ENCODE measurements at regions not wholly inside any gene's neighbourhood (a gene's known extent, or its start where the extent isn't known, plus 50 kb on each side); places are given as distances from the start of the nearest gene placed in this dataset.
A peak's percentile ranks its signal among the peaks of the same experiment; 100 is the strongest.

DNA sequence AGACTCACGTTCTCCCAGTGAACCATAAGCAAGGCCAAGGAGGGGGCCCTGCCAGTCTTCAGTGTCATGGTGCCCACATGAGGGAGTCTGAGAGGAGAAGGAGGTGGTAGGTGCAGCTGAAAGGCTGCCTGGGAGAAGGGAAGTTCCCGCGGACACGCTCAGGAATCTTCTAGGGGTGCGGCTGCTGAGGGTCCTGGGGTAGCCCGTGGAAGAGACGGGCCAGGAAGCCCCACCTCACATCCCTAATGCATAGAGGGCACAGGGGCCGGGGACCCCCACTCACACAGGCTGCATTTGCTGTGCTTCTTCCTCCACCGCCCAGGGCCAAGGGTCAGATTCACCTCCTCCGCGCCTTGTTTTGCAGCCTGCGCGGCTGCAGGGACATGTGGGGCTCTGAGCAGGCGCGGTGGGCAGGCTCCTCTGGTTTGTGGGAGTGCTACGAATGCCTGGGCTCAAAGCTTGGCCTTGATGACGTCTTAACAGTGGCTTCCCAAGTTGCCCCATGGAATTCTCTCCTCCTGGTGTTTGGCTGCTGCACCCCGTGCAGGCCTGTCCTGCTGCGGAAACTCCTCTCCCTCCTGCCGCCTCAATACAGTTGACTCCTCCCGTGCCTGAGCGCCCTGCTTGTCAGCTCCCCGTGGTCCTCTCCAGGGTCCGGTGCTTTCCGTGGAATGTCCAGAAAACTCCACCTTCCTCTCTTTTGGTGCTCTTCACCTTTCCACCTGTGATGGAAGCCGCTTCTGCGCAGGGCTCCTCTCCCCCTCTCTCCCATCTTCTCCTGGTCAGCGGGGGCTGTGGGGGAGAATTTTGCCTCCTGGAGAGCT, 95.7 kb downstream of the VAPA start:
- FAIRE-seq: no peak
- no peak for DNase-seq (ENCODE audit: low spot score in 2 of 2)

DNA sequence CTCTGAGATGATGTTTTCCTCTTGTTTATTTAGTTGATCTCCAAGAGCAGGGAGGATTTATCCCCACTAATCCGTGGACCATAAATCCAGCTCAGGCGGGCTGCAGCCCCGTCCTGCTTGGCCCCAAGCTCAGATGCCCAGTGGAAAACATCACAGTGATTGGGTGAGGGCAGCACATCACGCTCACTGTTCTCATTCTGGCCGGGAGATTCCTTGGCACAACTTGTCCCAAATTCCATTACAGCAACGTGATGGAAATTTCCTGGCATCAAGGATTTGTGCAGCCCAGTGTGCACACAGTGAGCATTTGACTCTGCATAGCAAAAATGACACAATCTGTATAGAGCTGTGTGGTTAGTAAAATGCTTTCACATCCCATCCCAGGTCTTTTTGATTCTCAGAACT, 96.8 kb downstream of the VAPA start:
- no peak for FAIRE-seq
- peak in 1 of 2 donors; percentile 30 for DNase-seq (ENCODE audit: low spot score in 2 of 2)

DNA sequence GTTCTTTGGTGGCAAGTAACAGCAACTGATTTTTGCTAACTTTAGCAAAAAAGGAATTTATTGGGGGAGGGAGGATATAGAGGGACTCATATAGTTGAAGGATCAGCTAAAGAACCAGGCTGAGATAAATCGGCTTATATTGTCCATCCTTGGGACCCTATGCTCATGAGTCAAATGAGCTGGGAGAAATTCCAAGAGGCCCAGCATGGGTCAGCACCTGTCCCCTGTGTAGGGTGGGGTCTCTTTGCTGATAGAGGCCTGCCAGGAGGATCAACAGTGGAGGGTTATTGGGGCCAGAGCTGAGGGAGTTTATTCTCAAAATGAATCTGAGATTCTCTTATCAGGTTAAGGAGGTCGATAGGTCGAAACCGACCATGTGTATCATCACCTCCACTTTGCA, 97.2 kb downstream of the VAPA start:
- no peak for FAIRE-seq
- DNase-seq (ENCODE audit: low spot score in 2 of 2): no peak

DNA sequence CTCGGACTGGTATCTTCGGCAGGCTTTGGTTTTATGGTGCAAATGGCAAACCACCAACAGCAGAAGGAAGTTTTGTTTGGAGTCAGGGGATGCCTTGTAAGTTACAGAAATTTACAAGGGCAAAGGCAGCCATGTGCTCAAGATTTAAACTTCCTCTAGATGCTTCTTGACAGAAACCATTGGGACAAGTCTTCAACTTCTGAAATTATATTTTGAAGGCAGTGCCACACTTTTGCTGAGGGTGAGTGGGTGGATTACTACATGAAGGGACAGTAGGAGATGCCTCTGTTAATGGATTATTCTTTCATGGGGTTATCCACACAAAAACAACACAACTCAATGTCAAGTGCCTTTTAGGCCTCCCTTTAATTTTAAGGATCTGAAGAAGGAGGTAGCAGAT, 97.9 kb downstream of the VAPA start:
- no peak for FAIRE-seq
- DNase-seq (ENCODE audit: low spot score in 2 of 2): no peak

DNA sequence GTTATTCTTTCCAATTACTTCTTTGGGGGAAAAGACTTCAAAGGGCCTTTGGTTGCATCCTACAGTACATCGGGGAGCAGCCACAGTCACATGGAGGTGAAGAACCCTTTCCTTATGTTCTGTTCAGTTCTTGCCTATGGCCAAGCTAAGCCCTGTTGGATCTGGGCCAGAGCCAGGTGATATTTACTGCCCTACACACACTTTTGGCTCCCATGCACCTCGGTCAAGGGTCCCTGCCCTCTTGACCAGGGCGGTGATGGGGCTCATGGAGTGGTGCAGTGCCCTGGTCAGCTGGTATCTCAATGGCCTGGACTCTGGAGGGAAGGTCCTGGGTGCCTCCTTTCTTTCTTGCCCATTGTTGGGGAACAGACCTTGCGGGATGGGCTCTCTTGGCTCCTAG, 98.7 kb downstream of the VAPA start:
- no peak for DNase-seq (ENCODE audit: low spot score in 2 of 2)
- FAIRE-seq: no peak

DNA sequence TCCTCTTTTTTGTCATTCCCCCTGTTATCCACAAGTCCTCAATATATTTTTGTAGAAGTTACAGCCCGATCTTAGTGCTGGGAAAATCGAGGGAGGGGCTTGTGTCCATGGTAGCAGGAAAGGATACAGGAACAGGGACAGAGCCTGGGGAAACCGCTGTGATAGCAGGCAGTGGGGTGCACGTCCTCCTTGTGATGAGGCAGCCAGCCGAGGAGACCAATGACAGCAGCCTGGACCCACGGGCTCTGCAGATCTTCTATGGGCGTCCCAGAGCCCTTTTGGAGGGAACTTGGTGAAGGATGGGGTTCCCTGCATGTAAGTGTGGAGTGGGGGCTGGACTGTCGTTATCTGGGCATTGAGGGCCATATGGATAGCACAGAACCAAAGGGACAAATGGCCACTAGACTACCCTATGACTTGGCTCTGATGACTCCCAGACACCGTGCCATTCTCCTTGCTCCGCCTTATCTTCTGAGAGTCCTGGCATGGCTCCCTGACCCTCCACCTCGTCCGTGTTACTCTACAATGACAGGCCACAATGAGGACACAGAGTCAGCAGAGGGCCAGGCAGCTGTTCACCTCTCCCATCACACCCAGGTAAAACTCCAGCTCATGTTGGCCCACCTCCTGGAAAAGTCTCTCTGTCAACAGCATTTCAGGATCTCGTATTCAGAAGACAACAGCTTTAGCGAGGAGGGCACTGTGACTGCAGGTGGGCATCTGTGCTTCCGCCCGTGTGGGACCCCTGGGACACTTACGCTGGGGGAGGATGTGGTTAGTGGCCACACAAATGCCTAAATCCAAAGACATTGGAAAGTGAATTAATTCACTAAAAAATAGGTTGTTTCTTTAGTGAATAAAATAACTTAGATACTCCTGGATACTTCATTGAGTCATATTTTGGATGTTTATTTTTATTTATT, 100.1 kb downstream of the VAPA start:
- FAIRE-seq (no peak), DNase-seq (ENCODE audit: low spot score in 2 of 2) (no peak)

DNA sequence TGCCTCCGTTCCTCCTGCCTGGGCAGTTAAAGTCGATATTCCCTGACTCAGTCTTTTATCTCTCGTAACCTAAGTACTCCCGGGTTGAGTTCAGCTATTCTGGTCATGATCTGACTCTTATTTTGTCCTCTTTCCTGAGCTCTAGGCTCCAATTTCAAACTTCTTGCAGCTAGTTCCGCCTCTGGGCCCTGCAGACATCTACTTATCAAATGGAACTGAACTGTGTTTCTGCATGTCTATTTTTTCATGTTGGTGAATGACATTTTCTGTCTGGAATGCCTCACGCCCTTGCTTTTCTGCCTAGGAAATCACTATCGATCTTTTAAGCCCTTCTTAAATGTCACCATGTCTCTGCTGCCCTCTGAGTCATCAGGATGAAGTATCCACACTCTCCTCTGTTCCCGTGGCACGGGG, 101.5 kb downstream of the VAPA start:
- no peak for FAIRE-seq

DNA sequence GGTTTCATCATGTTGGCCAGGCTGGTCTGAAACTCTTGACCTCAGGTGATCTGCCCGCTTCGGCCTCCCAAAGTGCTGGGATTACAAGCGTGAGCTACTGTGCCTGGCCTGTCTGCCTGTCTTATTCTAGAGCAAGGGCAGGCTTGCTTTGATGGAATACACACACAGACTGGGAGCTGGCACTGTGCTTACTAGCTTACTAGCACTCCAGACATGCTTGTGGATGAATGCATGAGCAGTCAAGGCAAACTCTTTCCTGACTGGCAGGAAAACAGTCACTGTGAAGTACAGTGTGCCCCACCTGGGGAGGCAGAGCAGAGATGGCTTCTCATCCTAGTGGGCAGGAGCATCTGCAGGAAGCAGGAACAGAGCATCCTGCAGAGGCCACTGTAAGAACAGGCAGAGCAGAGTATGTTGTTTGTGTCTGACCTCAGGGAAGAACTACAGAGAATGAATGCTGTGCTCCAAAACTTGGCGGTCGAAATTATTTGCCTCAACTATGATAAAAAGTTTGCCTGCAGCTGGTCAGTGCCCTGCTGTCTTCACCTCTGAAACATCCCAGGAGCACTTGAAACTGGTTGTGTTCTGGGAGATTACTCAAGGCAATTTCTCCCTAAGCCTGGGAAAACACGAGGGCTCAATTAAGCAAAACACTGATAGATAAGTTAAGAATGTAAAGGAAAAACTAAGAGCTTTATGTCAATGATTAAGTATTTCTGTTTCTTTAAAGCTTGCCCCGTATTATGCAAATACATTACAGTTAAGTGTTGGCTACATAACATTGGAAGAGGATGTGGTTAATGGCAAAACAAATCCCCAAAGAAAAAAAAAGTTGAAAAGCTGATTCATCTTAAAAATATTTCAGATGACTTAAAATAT, 102.4 kb downstream of the VAPA start:
- peak in 1 of 2 donors; percentile 32 for DNase-seq (ENCODE audit: low spot score in 2 of 2)
- FAIRE-seq: no peak

More for the DNA sequence above, 101.5 kb downstream of the VAPA start:
- DNase-seq (ENCODE audit: low spot score in 2 of 2): no peak

DNA sequence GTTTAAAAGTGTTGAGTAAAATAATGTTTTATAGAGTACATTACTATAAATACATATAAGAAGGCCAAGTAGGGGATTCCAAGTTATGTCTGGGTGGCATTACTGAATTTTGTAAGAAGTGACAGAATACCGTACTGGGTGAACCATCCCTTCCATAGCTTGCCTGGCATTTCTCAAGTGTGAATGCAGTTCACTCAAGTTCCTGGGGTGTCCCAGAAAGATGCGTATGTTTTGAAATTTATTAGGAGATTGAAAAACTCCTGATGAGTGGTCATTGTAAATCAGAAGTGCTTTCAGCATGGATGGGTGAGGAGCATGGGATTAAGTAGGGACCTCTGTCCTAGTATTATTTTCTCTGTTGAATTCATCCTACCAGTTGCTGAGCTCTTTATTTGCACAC, 103.2 kb downstream of the VAPA start:
- FAIRE-seq (no peak), DNase-seq (ENCODE audit: low spot score in 2 of 2) (no peak)

DNA sequence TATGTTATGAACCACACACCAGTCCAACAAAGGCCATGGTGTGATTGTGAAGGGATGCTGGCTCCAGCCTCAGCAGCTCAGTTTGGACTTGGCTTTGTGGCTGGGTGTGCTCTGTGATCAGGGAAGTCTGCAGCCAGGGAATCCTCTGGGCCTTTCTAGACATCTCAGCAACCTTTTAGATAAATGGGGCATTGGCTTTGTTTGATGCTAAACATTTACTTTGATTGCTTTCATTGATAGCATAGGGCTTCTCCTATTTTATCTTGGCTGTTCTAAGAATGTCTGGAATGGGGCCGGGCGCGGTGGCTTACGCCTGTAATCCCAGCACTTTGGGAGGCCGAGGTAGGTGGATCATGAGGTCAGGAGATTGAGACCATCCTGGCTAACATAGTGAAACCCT, 104.5 kb downstream of the VAPA start:
- DNase-seq (ENCODE audit: low spot score in 2 of 2) (no peak), FAIRE-seq (no peak)

DNA sequence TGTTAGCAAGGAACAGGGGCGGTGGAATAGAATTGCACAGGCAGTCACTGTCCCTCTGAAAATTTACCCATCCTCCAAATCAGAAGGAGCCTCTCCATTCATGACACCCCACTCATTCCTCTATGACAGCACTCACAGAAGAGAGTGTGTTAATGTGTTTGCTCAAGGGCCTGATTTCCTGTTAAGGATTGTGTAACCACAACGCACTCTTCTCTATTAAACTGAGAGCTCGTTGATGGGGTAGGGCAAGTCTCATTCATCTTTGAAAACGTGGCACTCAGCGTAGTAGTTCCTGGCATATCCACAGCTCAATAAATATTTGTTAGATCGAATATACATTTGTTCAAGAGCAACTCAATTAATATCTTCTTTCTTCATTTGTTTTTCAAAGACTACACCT, 106.4 kb downstream of the VAPA start:
- no peak for FAIRE-seq
- DNase-seq (ENCODE audit: low spot score in 2 of 2): no peak

DNA sequence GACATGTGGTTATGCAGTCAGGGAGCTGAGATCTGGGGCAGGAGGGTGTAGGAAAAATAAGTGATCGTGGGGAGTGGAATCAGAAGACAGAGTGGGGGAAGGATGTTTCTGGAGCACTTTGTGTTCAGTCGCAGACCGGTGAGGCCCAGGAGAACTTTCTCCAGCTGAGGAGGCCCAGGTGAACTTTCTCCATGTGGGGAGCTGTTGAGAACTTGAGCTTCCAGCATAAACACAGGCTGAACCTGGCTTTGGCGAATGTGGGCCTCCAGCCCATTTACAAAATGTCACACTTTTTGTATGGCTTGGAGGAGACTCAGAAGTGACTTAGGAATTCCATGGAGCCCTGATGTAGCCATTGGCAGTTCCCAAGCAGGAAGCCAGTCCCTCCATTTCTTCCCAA, 108.5 kb downstream of the VAPA start:
- FAIRE-seq (no peak), DNase-seq (ENCODE audit: low spot score in 2 of 2) (no peak)

DNA sequence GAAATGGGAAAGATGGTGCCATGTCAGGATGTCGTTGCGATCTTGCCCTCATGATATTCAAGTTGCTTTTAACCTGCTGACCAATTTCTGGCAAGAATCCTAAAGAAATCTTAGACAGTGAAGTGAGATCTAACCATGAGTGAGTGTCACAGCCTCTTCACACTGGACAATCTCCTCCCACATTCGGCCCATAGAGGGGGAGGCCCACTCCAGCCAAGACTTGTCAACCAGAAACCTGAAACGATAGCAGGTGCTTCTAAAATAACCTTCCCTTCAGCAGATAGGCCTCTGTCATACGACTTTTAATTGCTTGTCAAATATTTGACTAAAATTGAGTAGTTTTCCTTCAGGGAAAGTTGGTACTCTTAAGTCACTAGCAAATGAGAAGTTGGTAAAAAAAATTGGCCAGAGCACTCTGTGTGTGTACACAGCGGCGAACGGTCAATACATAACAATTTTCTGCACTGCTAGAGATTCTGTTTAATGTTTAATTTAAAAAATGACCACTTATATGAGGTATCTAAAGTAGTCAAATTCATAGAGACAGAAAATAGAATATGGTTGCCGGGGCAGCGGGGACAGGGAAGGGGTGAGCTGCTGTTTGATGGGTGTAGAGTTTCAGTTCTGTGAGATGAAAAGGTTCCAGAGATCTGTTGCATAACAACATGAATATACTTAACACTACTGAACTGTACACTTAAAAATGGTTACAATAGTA, 110.2 kb downstream of the VAPA start:
- DNase-seq (ENCODE audit: low spot score in 2 of 2) (no peak), FAIRE-seq (no peak)

DNA sequence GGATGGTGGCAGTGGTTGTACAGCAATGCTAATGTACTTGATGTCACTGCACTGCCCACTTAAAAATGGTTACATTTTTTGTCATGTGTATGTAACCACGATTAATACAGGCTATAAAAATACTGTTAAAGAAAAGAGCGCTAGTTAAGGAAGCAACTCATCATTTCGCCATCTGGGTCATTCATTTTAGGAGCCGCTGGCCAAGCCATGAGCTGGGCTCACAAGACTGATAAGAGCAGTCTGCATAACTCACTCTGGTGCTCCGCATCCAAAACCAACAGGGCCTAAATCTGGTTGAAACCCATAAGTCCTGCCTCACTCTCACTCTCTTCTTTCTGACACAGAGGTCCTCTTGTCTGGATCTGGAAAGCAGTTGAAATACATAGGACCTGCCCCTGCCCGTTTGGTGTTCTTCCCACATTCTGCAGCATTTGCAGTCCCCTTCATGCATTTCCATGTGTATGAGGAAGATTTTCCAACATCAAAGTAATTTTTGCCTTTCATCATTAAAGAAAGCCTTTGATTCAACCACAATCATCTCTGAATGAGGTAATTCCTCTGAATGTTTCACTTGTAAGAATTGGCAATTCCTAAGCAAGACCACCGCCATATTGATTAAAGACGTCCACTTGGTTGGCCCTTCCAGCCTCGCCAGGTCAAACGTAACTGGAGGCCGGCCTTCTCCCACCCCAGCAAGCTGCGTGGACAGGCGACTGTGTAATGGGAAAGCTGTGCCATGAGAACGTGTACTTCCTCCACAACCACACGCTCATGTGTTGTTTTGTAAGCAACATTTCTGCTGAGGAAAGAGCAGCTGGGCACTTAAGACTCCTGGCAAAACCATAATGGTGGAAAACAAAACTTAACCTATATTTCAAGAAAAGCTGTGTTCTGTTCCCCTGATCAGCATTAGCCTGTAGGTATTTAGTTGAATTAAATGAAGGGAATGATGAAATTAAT, 112.2 kb downstream of the VAPA start:
- DNase-seq (ENCODE audit: low spot score in 2 of 2): no peak
- no peak for FAIRE-seq

DNA sequence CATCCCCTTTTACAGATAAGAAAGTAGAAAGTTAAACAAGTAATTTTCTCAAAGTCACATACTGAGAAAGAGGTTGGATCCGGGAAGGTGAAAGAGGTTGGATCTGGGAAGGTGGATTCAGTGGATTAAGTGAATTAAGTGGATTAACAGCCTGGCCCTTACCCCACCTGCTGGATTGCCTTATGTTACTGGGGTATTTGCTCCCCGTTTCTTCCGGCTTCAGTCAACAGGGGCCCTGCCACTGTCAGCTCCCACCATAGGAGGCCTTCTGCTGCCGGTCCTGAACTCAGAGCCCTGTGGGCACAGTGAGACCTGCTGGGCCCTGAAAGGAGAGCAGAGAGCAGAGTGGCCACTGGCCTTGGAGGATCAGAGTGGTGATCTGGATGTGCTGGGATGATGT, 113.2 kb downstream of the VAPA start:
- FAIRE-seq (no peak), DNase-seq (ENCODE audit: low spot score in 2 of 2) (no peak)

DNA sequence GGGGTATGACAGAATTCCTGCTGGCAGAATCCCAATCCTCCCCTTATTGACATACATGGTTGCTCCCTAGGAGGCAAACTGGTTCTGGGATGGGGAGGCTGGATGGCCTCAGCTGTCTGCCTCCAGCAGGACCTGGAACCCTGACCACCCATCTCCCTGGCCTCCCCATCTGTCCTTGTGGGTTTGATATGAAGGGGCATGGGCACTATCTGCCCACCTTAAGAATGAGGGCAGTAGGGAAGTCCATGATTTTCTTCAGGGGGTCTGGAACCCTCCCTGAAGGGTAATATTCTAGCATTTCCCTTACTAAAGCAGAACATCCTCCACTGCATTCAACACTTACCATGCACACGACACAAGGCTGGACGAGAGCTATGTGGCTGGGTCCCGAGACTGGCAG, 113.6 kb downstream of the VAPA start:
- DNase-seq (ENCODE audit: low spot score in 2 of 2) (no peak), FAIRE-seq (no peak)

DNA sequence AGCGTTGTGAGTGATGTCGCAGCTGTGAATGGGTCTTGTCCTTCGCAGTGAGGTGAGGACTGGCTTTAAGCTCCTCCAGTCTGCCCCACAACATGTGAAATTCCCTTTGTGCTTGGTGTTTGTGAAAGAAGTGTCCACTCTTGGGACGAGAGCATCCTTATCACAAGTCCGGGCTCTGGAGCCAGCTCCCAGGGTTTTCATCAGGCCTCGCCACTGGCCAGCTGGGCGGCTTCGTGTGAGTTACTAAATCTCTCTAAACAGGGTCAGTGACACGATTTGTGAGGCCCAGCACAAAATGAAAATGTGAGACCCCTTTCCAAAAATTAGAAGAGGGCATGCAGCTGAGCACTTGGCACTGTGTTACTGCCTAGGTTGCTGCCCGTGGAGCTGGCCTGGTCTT, 115.9 kb downstream of the VAPA start:
- FAIRE-seq (no peak), DNase-seq (ENCODE audit: low spot score in 2 of 2) (no peak)

DNA sequence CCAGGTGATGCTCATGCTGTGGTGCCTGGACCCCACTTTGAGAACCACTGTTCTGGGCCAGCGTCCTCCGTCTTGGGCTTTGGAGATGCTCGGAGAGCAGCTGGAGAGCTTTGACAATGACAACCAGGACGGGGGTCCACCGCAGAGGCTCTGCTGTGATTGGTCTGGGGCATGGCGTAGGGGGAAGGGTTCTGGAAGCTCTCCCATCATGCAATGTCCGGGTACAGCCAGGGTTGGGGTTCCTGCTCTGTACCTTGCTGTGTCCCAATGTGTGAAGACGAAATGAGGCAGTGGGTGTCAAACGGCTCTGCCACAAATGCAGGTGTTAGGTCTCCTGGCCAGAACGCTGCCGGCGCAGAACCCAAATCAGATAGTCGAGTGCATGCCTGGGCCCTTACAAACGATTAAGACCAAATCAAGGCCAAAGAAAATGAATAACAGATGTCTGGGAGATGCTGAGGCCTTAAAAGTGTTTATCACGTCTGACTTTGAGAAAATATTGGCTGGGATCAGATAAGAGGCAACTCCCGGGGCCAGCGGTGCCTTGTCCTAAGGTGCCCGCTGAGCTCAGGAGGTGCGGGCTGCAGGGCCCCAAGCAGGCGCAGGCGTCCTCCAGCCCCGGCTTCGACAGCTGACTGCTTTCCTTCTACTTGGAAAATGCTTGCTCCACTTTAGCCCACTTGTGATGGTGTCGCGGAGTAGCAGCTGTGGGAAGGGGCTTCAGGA, 117.2 kb downstream of the VAPA start:
- FAIRE-seq (no peak), DNase-seq (ENCODE audit: low spot score in 2 of 2) (no peak)
